ENCODE measurements at regions not wholly inside any gene's neighbourhood (a gene's known extent, or its start where the extent isn't known, plus 50 kb on each side); places are given as distances from the start of the nearest gene placed in this dataset.

- Histone ChIP-seq H3K4me2 (ENCODE audit: low read depth, low read length) (peak overlapping the region; percentile 50; the same call in 1 of the 2 replicates), H2BK5ac (ENCODE audit: low read depth, low read length, poor library complexity, severe bottlenecking) (peak overlapping the region; percentile 82), H2BK20ac (ENCODE audit: low read depth, low read length) (no peak overlapping the region), H3K27ac (ENCODE audit: insufficient read depth, low read length) (no peak overlapping the region), H2AK9ac (replicated peaks; ENCODE audit: low read depth, low read length, poor library complexity) (no peak overlapping the region), H2BK15ac (ENCODE audit: low read depth, low read length) (0 out of 3 replicates have a peak overlapping the region, but pooled peaks have one; percentile 11), H3K23ac (ENCODE audit: low read depth, low read length) (peak overlapping the region; percentile 57), H3K4me1 (ENCODE audit: control insufficient read depth, insufficient read depth, low read length) (peaks cover 2% of the 10 kb centered on the region; the same call in 1 of the 2 replicates), H3K4me3 (ENCODE audit: insufficient read depth, low read depth, low read length) (no peak overlapping the region), H2BK120ac (ENCODE audit: low read depth, low read length) (peak overlapping the region; percentile 48; the same call in 1 of the 2 replicates), H3K4ac (ENCODE audit: low read depth, low read length) (no peak overlapping the region; the same call in 1 of the 2 replicates), H4K5ac (ENCODE audit: low read depth, low read length) (no peak overlapping the region; the same call in 1 of the 2 replicates), H3K36me3 (ENCODE audit: control insufficient read depth, insufficient read depth, low read length) (no peaks in the 10 kb centered on the region), H2AK5ac (ENCODE audit: low read depth, low read length) (no peak overlapping the region), H2AFZ (replicated peaks; ENCODE audit: low read length, poor library complexity) (no peak overlapping the region), H4K91ac (ENCODE audit: insufficient read depth, low read depth, low read length) (no peak overlapping the region), H4K20me1 (ENCODE audit: insufficient read depth, low read length) (no peaks in the 10 kb centered on the region), H3K9ac (ENCODE audit: low read depth, low read length) (no peak overlapping the region), H4K8ac (ENCODE audit: low read depth in 2 of 2, low read length in 2 of 2) (peak overlapping the region in 1 of 2 experiments; percentile 68; a peak in 1 of 4 replicates), H3K18ac (ENCODE audit: low read depth, low read length) (peak overlapping the region; percentile 85; the same call in 1 of the 2 replicates), H3K27me3 (ENCODE audit: control insufficient read depth, insufficient read depth, low read length) (no peaks in the 10 kb centered on the region), H3K79me1 (ENCODE audit: low read depth in 1 of 2, low read length in 2 of 2) (no peaks in the 10 kb centered on the region), H3K14ac (replicated peaks; ENCODE audit: low read depth, low read length) (peak overlapping the region; percentile 82; the same call in 1 of the 2 replicates), H3K9me3 (ENCODE audit: control insufficient read depth, insufficient read depth, low read length) (no peaks in the 10 kb centered on the region), H3K56ac (ENCODE audit: extremely low read depth, insufficient read depth, low read length) (no peak overlapping the region), H3K9me1 (ENCODE audit: insufficient read depth, low read length) (no peaks in the 10 kb centered on the region)
- WGBS, 2 experiments (ENCODE audit: extremely low coverage in 2 of 2, insufficient read length in 1 of 2) = 0% methylated on average over 1 of the region's 4 CpGs; no CpG with 5 or more reads in 1 of the 2 experiments
- ChIA-PET POLR2A (ENCODE audit: unreplicated experiment) (no interaction called here), CTCF (interaction anchor here (0.6 kb wide), 2 partner anchors 30 to 1621 kb away, joined by 3 to 4 read pairs; no protein-coding TSS in a partner anchor)
- peak; percentile 90 for DNase-seq
- intact Hi-C loops (cut with micrococcal nuclease) = no loop called here
- in situ Hi-C loops (cut with MboI; ENCODE audit: low sequenced_read_pairs) = no loop called here
- dilution Hi-C loops (cut with HindIII; ENCODE audit: low sequenced_read_pairs, unreplicated experiment) = no loop called here
- TF ChIP-seq POLR2A (IDR thresholded peaks at IDR 0.05; ENCODE audit: low read depth, low read length) (no peak), MAFK (IDR thresholded peaks at IDR 0.05; ENCODE audit: low read depth, low read length) (0 out of 2 replicates have a peak, but pooled peaks have one; percentile 4), BHLHE40 (IDR thresholded peaks at IDR 0.05; ENCODE audit: low read depth, low read length) (peak; percentile 55; the same call in 1 of the 2 replicates)
- BruUV-seq (replicated peaks) = no TSS peak
- peak; percentile 71 for ATAC-seq (ENCODE audit: low read depth)
Observed at GRCh38 chr12:47383942-47384341, 304.2 kb upstream of the AMIGO2 start.
